ENCODE measurements at regions not wholly inside any gene's neighbourhood (a gene's known extent, or its start where the extent isn't known, plus 50 kb on each side); places are given as distances from the start of the nearest gene placed in this dataset.

- intact Hi-C loops (cut with DNase I; ENCODE audit: low total_unique reads) = no loop called here
- no peaks in the 10 kb centered on the region for H3K9me3 ChIP-seq
- H3K27me3 ChIP-seq = no peaks in the 10 kb centered on the region
These were observed 1143.4 kb downstream of the CNTNAP5 start for GRCh38 chr2:125168442-125168841.

GRCh38 chr2:125169022-125169763, 1144.1 kb downstream of the CNTNAP5 start:
- no peaks in the 10 kb centered on the region for H3K9me3 ChIP-seq
- TF ChIP-seq POLR2AphosphoS5 (IDR thresholded peaks at IDR 0.05) = no peak
- no peak for TF ChIP-seq CTCF (IDR thresholded peaks at IDR 0.05)
- TF ChIP-seq POLR2A (IDR thresholded peaks at IDR 0.05) = no peak
- intact Hi-C loops (cut with DNase I; ENCODE audit: low total_unique reads) = no loop called here
- H3K4me1 ChIP-seq = no peaks in the 10 kb centered on the region
- H3K4me3 ChIP-seq = no peak overlapping the region
- no peaks in the 10 kb centered on the region for H3K27me3 ChIP-seq
- DNase-seq (ENCODE audit: low spot score in 2 of 2) = no peak
- no peaks in the 10 kb centered on the region for H3K36me3 ChIP-seq
- no peak overlapping the region for H3K27ac ChIP-seq

More at GRCh38 chr2:125168442-125168841, 1143.4 kb downstream of the CNTNAP5 start:
- Histone ChIP-seq H3K36me3 (no peaks in the 10 kb centered on the region), H3K27ac (no peak overlapping the region), H3K4me3 (no peak overlapping the region), H3K4me1 (no peaks in the 10 kb centered on the region)
- no peak for TF ChIP-seq CTCF (IDR thresholded peaks at IDR 0.05)
- no peak for DNase-seq (ENCODE audit: low spot score in 2 of 2)

GRCh38 chr2:125169764-125170146, 1144.7 kb downstream of the CNTNAP5 start:
- intact Hi-C loops (cut with DNase I; ENCODE audit: low total_unique reads) = no loop called here
- Histone ChIP-seq H3K9me3 (no peaks in the 10 kb centered on the region), H3K27me3 (no peaks in the 10 kb centered on the region), H3K4me3 (no peak overlapping the region), H3K27ac (no peak overlapping the region), H3K36me3 (no peaks in the 10 kb centered on the region), H3K4me1 (no peaks in the 10 kb centered on the region)
- TF ChIP-seq CTCF (IDR thresholded peaks at IDR 0.05) = no peak
- no peak for DNase-seq (ENCODE audit: low spot score in 2 of 2)

- no peaks in the 10 kb centered on the region for H3K27me3 ChIP-seq
- TF ChIP-seq CTCF (IDR thresholded peaks at IDR 0.05) (no peak), POLR2A (IDR thresholded peaks at IDR 0.05) (no peak), POLR2AphosphoS5 (IDR thresholded peaks at IDR 0.05) (no peak)
- intact Hi-C loops (cut with DNase I; ENCODE audit: low total_unique reads) = no loop called here
These were observed 1147.1 kb downstream of the CNTNAP5 start for GRCh38 chr2:125172181-125172580.

GRCh38 chr2:125175415-125175814, 1150.3 kb downstream of the CNTNAP5 start:
- Histone ChIP-seq H3K27me3 (no peaks in the 10 kb centered on the region), H3K27ac (no peak overlapping the region), H3K9me3 (peaks cover 0 to 8% of the 10 kb centered on the region in 2 donors), H3K4me1 (no peaks in the 10 kb centered on the region), H3K4me3 (no peak overlapping the region), H3K36me3 (no peaks in the 10 kb centered on the region)
- intact Hi-C loops (cut with DNase I; ENCODE audit: low total_unique reads) = no loop called here
- no peak for DNase-seq (ENCODE audit: low spot score in 2 of 2)
- TF ChIP-seq CTCF (IDR thresholded peaks at IDR 0.05) (no peak), POLR2A (IDR thresholded peaks at IDR 0.05) (no peak), POLR2AphosphoS5 (IDR thresholded peaks at IDR 0.05) (no peak)

More at GRCh38 chr2:125172181-125172580, 1147.1 kb downstream of the CNTNAP5 start:
- no peaks in the 10 kb centered on the region for H3K36me3 ChIP-seq
- peaks cover 0 to 8% of the 10 kb centered on the region in 2 donors for H3K9me3 ChIP-seq
- no peak overlapping the region for H3K4me3 ChIP-seq
- DNase-seq (ENCODE audit: low spot score in 2 of 2) = no peak
- H3K4me1 ChIP-seq = no peaks in the 10 kb centered on the region
- no peak overlapping the region for H3K27ac ChIP-seq
